Osteocyte (in vitro differentiated cells): ENCODE measurements at regions not wholly inside any gene's neighbourhood (a gene's known extent, or its start where the extent isn't known, plus 50 kb on each side); places are given as distances from the start of the nearest gene placed in this dataset.

Source experiments
- DNase-seq: peaks from one replicate; pipeline ENCODE4 v3.0.0; 2021; ENCODE audit warnings: mixed read lengths; ENCODE audit not compliant: unreplicated experiment; ENCODE audit errors: extremely low spot score
- H3K27ac Mint-ChIP-seq: one replicate; pipeline ENCODE4 v1.8.0; 2021; ENCODE audit warnings: mild to moderate bottlenecking, mixed read lengths; ENCODE audit not compliant: unreplicated experiment
- H3K27me3 Mint-ChIP-seq: one replicate; pipeline ENCODE4 v1.8.0; 2021; ENCODE audit warnings: mixed read lengths; ENCODE audit not compliant: unreplicated experiment
- H3K36me3 Mint-ChIP-seq: one replicate; pipeline ENCODE4 v1.8.0; 2021; ENCODE audit warnings: mixed read lengths; ENCODE audit not compliant: unreplicated experiment
- H3K4me1 Mint-ChIP-seq: one replicate; pipeline ENCODE4 v1.8.0; 2021; ENCODE audit warnings: mixed read lengths; ENCODE audit not compliant: unreplicated experiment
- H3K4me3 Mint-ChIP-seq: one replicate; pipeline ENCODE4 v1.8.0; 2021; ENCODE audit warnings: mild to moderate bottlenecking, moderate library complexity, mixed read lengths; ENCODE audit not compliant: unreplicated experiment
- H3K9me3 Mint-ChIP-seq: one replicate; pipeline ENCODE4 v1.8.0; 2021; ENCODE audit warnings: mixed read lengths; ENCODE audit not compliant: unreplicated experiment
- TF ChIP-seq, protein P1 (sequence below): fragments of 200-600 bp; sonication (generic); IDR thresholded peaks from 2 replicates; pipeline ENCODE4 v1.5.0; 2021; ENCODE audit warnings: antibody characterized with exemption, mild to moderate bottlenecking, moderate library complexity

DNA sequence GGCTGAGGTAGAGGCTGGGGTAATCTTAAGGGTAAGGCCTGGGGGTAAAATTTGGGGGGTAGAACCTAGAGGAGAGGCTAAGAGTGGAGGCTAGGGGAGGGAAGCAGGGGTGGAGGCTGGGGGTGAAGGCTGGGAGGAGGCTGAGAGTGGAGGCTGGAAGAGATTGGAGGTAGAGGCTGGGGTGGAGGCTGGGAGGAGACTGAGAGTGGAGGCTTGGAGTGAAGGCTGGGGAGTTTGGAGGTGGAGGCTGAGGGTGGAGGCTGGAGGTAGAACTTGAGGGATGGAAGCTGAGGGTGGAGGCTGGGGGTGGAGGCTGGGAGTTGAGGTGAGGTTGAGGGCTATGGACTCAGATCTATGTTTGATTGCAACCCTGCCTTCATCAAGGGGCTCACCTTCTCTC lies 333.6 kb downstream of the C16orf95 start:
- Mint-ChIP-seq H3K9me3 (no peaks in the 10 kb centered on the region), H3K36me3 (no peaks in the 10 kb centered on the region), H3K27ac (no peak overlapping the region), H3K27me3 (peaks cover 7% of the 10 kb centered on the region), H3K4me3 (no peak overlapping the region), H3K4me1 (peaks cover 10% of the 10 kb centered on the region)
- TF ChIP-seq, protein P1, sequence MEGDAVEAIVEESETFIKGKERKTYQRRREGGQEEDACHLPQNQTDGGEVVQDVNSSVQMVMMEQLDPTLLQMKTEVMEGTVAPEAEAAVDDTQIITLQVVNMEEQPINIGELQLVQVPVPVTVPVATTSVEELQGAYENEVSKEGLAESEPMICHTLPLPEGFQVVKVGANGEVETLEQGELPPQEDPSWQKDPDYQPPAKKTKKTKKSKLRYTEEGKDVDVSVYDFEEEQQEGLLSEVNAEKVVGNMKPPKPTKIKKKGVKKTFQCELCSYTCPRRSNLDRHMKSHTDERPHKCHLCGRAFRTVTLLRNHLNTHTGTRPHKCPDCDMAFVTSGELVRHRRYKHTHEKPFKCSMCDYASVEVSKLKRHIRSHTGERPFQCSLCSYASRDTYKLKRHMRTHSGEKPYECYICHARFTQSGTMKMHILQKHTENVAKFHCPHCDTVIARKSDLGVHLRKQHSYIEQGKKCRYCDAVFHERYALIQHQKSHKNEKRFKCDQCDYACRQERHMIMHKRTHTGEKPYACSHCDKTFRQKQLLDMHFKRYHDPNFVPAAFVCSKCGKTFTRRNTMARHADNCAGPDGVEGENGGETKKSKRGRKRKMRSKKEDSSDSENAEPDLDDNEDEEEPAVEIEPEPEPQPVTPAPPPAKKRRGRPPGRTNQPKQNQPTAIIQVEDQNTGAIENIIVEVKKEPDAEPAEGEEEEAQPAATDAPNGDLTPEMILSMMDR = no peak
- no peak for DNase-seq

DNA sequence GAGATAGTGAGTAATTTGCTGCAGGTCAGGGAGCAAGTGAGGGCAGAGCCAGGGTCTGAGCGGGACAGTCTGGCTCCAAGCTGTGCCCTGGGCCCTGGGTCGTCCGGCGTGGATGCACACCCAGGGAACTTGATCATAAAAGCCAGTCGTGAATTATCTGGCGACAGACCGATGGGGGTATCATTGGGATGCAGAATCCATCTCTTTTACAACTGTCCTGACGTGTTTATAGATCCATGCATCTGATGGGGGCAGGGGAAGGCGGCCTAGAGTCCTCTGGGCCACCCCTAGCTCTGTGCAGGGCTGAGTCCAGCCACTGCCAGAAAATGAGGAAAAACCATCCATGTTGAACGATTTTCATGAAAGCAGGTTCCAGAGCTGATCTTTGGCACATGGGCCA lies 332.8 kb downstream of the C16orf95 start:
- H3K27me3 Mint-ChIP-seq = peaks cover 7% of the 10 kb centered on the region
- no peak for DNase-seq
- TF ChIP-seq, protein P1 = no peak
- H3K36me3 Mint-ChIP-seq = no peaks in the 10 kb centered on the region
- no peak overlapping the region for H3K27ac Mint-ChIP-seq
- H3K9me3 Mint-ChIP-seq = no peaks in the 10 kb centered on the region
- H3K4me1 Mint-ChIP-seq = peaks cover 10% of the 10 kb centered on the region
- no peak overlapping the region for H3K4me3 Mint-ChIP-seq

DNA sequence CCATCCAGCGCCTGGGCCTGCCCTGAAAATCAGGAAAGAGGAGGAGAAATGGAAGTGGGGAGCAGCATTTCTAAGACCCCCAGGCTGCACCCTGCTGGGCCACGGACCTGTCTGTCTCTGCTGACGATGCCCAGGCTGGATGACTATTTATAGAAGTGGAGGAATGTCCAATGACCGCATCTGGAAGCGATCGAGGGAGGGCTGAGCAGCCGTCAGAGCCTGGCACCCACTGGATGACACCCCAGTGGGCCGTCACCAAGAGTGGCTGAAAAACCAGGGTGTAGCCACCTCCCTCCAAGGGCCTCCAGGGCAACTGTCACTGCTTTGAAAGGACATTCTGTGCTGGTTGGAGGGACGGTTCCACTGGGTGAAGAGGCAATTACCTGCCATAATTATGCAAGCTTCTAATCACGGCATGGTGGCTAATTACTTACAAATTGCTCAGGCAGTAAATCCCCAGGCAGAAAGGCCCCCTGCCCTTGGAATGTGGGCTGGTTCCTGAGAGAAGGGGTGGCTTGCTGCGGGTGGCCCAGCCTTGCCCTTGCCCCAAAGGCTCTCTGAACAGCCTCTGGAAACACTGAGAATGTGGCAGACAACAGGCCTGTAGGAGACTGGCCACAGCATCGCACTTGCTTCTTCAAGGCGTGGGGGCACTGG lies 332.1 kb downstream of the C16orf95 start:
- Mint-ChIP-seq H3K27ac (no peak overlapping the region), H3K9me3 (no peaks in the 10 kb centered on the region), H3K27me3 (peaks cover 3% of the 10 kb centered on the region), H3K4me1 (peaks cover 10% of the 10 kb centered on the region), H3K4me3 (no peak overlapping the region), H3K36me3 (no peaks in the 10 kb centered on the region)
- TF ChIP-seq, protein P1 = no peak
- DNase-seq = no peak

DNA sequence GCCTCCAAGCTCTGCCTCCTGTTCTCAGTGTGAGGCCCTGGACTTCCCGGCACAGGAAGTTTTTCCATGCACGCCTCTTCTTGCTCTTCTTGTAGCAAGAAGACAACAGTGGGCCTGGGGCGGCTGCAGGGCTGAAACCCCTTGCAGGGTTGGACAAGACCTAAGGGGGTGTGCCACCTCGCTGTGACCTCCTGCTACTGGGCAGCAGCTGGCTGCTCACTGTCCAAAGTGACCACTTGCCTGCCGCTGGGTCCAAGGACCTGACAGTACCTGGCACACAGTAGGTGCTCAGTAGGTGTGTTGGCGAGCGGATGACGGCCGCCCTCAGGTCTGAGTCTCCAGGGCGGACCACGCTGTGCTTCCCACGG lies 331.6 kb downstream of the C16orf95 start:
- TF ChIP-seq, protein P1 = no peak

DNA sequence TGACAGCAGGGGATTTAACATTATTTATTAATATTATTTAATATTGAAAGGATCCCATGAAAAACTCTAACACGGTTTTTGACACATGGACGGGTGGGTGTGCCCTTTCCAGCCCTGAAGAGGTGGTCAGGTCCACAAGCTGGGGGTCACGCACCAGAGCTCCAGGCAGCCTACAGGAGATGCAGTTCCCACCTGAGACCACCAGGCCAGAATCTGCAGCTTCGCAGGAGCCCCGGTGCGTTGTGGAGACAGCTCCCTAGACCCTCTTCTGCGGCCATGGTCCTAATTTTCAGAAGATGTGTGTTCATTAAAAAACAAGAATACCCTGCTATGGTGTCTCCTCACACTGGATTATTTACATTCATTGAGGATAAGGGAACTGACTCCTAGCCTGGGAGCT lies 331.1 kb downstream of the C16orf95 start:
- no peak overlapping the region for H3K27ac Mint-ChIP-seq
- H3K4me3 Mint-ChIP-seq = no peak overlapping the region
- H3K4me1 Mint-ChIP-seq = peaks cover 12% of the 10 kb centered on the region
- TF ChIP-seq, protein P1 = no peak
- DNase-seq = no peak
- H3K27me3 Mint-ChIP-seq = no peaks in the 10 kb centered on the region
- H3K36me3 Mint-ChIP-seq = no peaks in the 10 kb centered on the region
- no peaks in the 10 kb centered on the region for H3K9me3 Mint-ChIP-seq

More for the DNA sequence above, 331.6 kb downstream of the C16orf95 start:
- H3K4me1 Mint-ChIP-seq = peaks cover 12% of the 10 kb centered on the region
- no peak overlapping the region for H3K27ac Mint-ChIP-seq
- H3K27me3 Mint-ChIP-seq = no peaks in the 10 kb centered on the region
- H3K36me3 Mint-ChIP-seq = no peaks in the 10 kb centered on the region
- DNase-seq = no peak
- no peaks in the 10 kb centered on the region for H3K9me3 Mint-ChIP-seq
- H3K4me3 Mint-ChIP-seq = no peak overlapping the region
